GM12864 (cell line): ENCODE measurements at regions not wholly inside any gene's neighbourhood (a gene's known extent, or its start where the extent isn't known, plus 50 kb on each side); places are given as distances from the start of the nearest gene placed in this dataset.

ENCODE experiments used
- DNase-seq: peaks from one replicate; pipeline ENCODE4 v3.0.0-alpha.2; 2011; ENCODE audit warnings: low read depth
- H3K4me3 ChIP-seq: 2 replicates; pipeline ENCODE4 v1.5.1; 2011; ENCODE audit warnings: mild to moderate bottlenecking, low read depth, low read length, control low read depth
- TF ChIP-seq, protein P1 (sequence below): IDR thresholded peaks from 2 replicates; pipeline ENCODE4 v1.5.1; 2011; ENCODE audit warnings: low read depth, mild to moderate bottlenecking, moderate library complexity, low read length, control low read depth, inconsistent platforms; ENCODE audit errors: missing control alignments

DNA sequence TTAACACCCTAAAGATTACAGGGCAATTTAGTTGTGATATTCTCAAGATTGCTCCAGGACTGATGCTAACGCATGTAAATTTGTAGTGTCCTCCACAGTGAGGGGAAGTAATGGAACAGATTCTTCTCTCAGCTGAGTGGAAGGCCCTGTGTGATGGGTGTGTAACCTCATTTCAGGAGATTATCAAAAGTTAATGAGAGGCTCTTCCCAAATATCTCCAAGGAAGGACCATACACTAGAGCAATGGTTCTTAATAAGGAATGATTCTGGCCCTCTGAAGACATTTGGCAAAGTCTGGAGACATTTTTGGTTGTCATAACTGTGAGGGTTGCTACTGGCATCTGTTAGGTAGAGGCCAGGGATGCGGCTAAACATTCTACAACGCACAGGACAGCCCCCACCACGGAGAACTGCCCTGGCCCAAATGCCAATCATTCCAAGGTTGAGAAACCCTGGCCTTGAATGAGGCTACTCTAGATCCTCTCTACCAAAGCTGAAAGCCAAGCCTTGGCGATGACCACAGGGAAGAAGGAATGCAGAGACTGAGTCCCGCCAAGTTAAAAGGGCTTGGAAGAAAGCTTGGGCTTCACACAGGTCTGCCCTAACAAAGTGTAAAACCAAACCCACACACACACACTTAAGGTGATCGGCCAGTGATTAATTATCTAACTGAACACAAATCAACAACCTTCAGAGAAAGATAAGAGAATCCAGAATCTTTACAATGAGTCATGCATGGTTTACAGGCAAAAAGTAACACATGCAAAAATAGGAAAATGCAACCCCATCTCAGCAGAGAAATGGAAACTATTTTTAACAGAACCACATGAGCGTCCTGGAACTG, 135.8 kb downstream of the SYF2 start:
- TF ChIP-seq, protein P1, sequence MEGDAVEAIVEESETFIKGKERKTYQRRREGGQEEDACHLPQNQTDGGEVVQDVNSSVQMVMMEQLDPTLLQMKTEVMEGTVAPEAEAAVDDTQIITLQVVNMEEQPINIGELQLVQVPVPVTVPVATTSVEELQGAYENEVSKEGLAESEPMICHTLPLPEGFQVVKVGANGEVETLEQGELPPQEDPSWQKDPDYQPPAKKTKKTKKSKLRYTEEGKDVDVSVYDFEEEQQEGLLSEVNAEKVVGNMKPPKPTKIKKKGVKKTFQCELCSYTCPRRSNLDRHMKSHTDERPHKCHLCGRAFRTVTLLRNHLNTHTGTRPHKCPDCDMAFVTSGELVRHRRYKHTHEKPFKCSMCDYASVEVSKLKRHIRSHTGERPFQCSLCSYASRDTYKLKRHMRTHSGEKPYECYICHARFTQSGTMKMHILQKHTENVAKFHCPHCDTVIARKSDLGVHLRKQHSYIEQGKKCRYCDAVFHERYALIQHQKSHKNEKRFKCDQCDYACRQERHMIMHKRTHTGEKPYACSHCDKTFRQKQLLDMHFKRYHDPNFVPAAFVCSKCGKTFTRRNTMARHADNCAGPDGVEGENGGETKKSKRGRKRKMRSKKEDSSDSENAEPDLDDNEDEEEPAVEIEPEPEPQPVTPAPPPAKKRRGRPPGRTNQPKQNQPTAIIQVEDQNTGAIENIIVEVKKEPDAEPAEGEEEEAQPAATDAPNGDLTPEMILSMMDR = no peak
- DNase-seq = no peak

DNA sequence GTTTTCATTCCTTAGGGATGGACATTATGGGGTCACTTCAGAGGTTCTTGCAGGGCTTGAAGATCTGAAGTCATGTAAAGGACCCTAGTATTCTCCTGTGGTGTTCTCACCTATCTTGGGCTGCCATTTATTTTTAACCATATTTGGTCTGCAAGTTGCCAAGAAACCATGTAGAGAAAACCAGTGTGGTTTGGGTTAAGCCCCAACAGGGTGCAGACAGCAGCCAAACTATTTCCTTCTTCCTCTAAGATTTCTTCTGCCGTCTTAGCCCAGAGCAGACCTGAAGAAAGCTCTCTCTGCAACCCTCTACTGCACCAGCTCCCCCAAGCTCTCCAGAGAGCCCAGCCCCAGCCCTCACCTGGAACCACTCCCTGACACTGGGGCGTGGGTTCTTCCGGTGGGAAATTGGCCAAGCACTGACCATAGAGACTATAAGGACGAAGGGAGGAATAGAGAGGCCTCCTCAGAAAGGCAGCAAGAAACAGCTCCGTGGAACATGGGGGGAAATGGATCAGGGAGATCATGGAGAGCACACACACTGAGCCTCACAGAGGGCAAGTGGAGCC, 136.6 kb downstream of the SYF2 start:
- H3K4me3 ChIP-seq = no peak overlapping the region
- DNase-seq = no peak
- TF ChIP-seq, protein P1 = no peak

More for the DNA sequence above, 135.8 kb downstream of the SYF2 start:
- H3K4me3 ChIP-seq = no peak overlapping the region

DNA sequence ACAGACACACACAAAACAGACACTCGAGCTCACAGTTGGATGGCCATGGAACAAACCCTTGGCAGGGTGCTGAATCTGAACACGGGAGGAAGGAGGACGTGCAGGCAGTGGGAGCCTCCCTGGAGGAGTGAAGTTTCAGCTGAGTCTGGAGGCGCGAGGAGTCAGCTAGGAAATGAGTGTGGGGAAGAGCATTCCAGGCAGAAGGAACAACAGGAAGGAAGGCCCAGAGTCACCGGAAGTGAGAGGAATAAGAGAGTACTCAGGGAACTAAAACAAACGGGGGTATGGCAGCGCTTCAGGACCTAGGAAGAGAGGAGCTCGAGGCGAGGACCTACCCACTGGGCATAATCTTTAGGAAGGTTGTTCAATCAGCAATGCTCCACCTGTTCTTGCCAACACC, 137.3 kb downstream of the SYF2 start:
- TF ChIP-seq, protein P1 = no peak
- no peak for DNase-seq
- no peak overlapping the region for H3K4me3 ChIP-seq

DNA sequence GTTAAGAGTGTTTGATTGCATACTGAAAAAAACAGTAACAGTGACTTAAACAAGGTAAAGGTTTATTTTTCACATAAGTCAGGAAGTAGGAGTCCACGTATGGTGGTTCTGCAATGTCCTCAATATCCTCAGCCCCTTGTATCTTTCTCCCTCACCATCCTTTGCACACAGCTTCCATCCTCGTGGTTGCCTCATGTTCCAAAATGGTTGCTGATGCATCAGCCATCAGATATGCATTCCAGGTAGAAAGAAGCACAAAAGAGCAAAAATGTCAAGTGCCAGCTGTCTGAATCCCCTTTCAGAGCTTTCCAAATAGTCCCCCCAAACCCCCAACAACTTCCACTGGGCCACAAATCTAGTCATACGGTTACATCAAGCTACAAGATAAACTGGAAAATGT, 138.1 kb downstream of the SYF2 start:
- DNase-seq = no peak
- H3K4me3 ChIP-seq = no peak overlapping the region
- TF ChIP-seq, protein P1 = no peak

DNA sequence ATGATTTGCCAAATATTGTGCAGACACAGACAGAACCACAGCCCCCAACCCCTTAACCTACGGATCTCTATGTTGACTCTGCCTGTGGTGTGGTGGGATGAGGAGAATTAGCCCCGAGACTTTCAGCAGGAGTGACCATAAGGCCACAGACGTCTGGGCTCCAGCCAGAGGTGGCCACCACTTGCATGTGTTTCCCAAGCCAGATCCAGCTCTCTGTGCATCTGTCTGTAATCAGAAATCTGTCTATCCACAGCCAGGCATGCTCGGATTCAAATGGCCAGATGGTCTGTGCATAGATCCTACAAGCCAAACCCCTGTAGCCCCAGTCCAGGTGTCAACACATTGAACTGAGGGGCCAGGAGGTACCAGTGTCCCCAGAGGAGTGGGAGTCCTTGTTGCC, 140.6 kb downstream of the SYF2 start:
- TF ChIP-seq, protein P1 = no peak
- no peak overlapping the region for H3K4me3 ChIP-seq
- no peak for DNase-seq

DNA sequence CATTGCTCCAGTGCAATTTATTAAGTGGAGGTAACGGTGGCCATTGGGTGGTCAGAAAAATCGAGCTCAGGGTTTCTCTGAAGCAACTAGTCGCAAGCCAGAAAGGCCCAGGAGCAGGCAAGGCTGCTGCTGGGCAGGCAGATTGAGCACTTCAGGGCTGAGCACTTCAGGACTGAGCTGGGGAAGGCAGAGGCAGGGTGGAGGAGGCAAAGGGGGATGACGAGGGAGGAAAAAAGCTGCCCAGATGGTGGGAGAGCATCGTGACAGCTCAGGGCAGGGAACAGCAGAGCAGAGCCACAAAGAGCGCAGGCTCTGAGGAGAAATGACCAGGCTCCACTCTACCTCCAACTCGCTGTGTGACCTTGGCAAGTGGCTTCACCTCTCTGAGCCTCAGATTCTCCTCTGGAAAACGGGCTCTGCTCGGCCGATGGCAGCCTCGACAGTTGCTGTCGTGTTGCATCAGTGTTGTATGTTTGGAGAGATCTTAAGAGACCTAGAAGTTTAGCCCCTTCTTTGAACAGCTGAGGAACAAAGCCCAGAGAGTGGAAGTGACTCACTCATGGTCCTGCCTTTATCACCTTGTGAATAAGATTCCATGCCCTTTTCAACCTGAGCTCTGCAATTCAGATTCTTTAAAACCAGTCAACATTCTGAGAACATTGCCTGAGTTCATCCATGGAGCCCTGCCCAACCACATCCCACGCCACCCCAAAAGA, 141.4 kb downstream of the SYF2 start:
- no peak overlapping the region for H3K4me3 ChIP-seq
- no peak for DNase-seq
- TF ChIP-seq, protein P1 = no peak
